ENCODE measurements at regions not wholly inside any gene's neighbourhood (a gene's known extent, or its start where the extent isn't known, plus 50 kb on each side); places are given as distances from the start of the nearest gene placed in this dataset.
"Not testable (repeated sequence)": the region's sequence is repeated elsewhere in the genome, so short reads cannot be mapped to it uniquely, and the experiment has no call there.

GRCh38 chr14:23725980-23726710, 90.0 kb downstream of the DHRS2 start:
- no peak overlapping the region for H3K4me3 ChIP-seq
- no peaks in the 10 kb centered on the region for H3K9me3 ChIP-seq (replicated peaks)
- no peaks in the 10 kb centered on the region for H3K4me1 ChIP-seq
- H3K27me3 ChIP-seq, result no peaks in the 10 kb centered on the region
- no peaks in the 10 kb centered on the region for H3K36me3 ChIP-seq
- no peak for DNase-seq
- H3K27ac ChIP-seq, result no peak overlapping the region

- H3K9me3 ChIP-seq (replicated peaks), result no peaks in the 10 kb centered on the region
- no peak overlapping the region for H3K4me3 ChIP-seq
- no peaks in the 10 kb centered on the region for H3K36me3 ChIP-seq
- H3K4me1 ChIP-seq, result no peaks in the 10 kb centered on the region
- no peak overlapping the region for H3K27ac ChIP-seq
- H3K27me3 ChIP-seq, result no peaks in the 10 kb centered on the region
- peak in 1 of 2 experiments; percentile 52 for DNase-seq
Observed at GRCh38 chr14:23727566-23728335, 91.6 kb downstream of the DHRS2 start.

- H3K27ac ChIP-seq, result no peak overlapping the region
- no peaks in the 10 kb centered on the region for H3K9me3 ChIP-seq (replicated peaks)
- H3K27me3 ChIP-seq, result no peaks in the 10 kb centered on the region
- H3K4me3 ChIP-seq, result no peak overlapping the region
- no peaks in the 10 kb centered on the region for H3K4me1 ChIP-seq
- DNase-seq, result no peak
- H3K36me3 ChIP-seq, result no peaks in the 10 kb centered on the region
Observed at GRCh38 chr14:23728791-23729190, 92.6 kb downstream of the DHRS2 start.

- H3K9me3 ChIP-seq (replicated peaks), result no peaks in the 10 kb centered on the region
- H3K4me1 ChIP-seq, result no peaks in the 10 kb centered on the region
- H3K4me3 ChIP-seq, result no peak overlapping the region
- H3K27ac ChIP-seq, result no peak overlapping the region
- no peaks in the 10 kb centered on the region for H3K36me3 ChIP-seq
- H3K27me3 ChIP-seq, result no peaks in the 10 kb centered on the region
- DNase-seq, result peak in 1 of 2 experiments; percentile 6
Observed at GRCh38 chr14:23729720-23730387, 93.7 kb downstream of the DHRS2 start.

GRCh38 chr14:23735394-23735793, 99.2 kb downstream of the DHRS2 start:
- H3K9me3 ChIP-seq (replicated peaks), result peaks cover 5% of the 10 kb centered on the region; the same call in 1 of the 2 replicates
- DNase-seq, result no peak
- no peaks in the 10 kb centered on the region for H3K36me3 ChIP-seq
- no peaks in the 10 kb centered on the region for H3K27me3 ChIP-seq
- H3K4me3 ChIP-seq, result no peak overlapping the region
- no peaks in the 10 kb centered on the region for H3K4me1 ChIP-seq
- no peak overlapping the region for H3K27ac ChIP-seq

- not testable (repeated sequence) for H3K36me3 ChIP-seq; H3K4me3 ChIP-seq; H3K27ac ChIP-seq; DNase-seq; H3K4me1 ChIP-seq; H3K9me3 ChIP-seq (replicated peaks); H3K27me3 ChIP-seq
Observed at GRCh38 chr14:23744368-23744767, 108.2 kb downstream of the DHRS2 start.

GRCh38 chr14:23750357-23750756, 114.2 kb downstream of the DHRS2 start:
- Histone ChIP-seq H3K27me3 (peaks cover 5% of the 10 kb centered on the region), H3K36me3 (no peaks in the 10 kb centered on the region), H3K4me1 (no peaks in the 10 kb centered on the region), H3K27ac (no peak overlapping the region), H3K4me3 (no peak overlapping the region), H3K9me3 (replicated peaks) (no peaks in the 10 kb centered on the region)
- no peak for DNase-seq

GRCh38 chr14:23751616-23752015, 115.5 kb downstream of the DHRS2 start:
- H3K27ac ChIP-seq, result no peak overlapping the region
- H3K36me3 ChIP-seq, result no peaks in the 10 kb centered on the region
- no peak for DNase-seq
- H3K4me1 ChIP-seq, result no peaks in the 10 kb centered on the region
- peaks cover 5% of the 10 kb centered on the region for H3K27me3 ChIP-seq
- H3K9me3 ChIP-seq (replicated peaks), result no peaks in the 10 kb centered on the region
- no peak overlapping the region for H3K4me3 ChIP-seq

- no peaks in the 10 kb centered on the region for H3K9me3 ChIP-seq (replicated peaks)
- H3K27me3 ChIP-seq, result no peaks in the 10 kb centered on the region; the same call in 1 of the 2 replicates
- no peaks in the 10 kb centered on the region for H3K36me3 ChIP-seq
- H3K27ac ChIP-seq, result no peak overlapping the region
- no peak for DNase-seq
- H3K4me3 ChIP-seq, result no peak overlapping the region
- H3K4me1 ChIP-seq, result no peaks in the 10 kb centered on the region
Observed at GRCh38 chr14:23763394-23763793, 127.2 kb downstream of the DHRS2 start.

- no peaks in the 10 kb centered on the region; the same call in none of the 2 replicates for H3K27me3 ChIP-seq
- no peaks in the 10 kb centered on the region for H3K36me3 ChIP-seq
- no peaks in the 10 kb centered on the region for H3K4me1 ChIP-seq
- no peak for DNase-seq
- H3K9me3 ChIP-seq (replicated peaks), result no peaks in the 10 kb centered on the region
- no peak overlapping the region for H3K27ac ChIP-seq
- H3K4me3 ChIP-seq, result no peak overlapping the region
Observed at GRCh38 chr14:23766737-23767401, 130.7 kb downstream of the DHRS2 start.

- DNase-seq; H3K9me3 ChIP-seq (replicated peaks); H3K4me3 ChIP-seq; H3K36me3 ChIP-seq; H3K27ac ChIP-seq; H3K4me1 ChIP-seq; H3K27me3 ChIP-seq: not testable (repeated sequence)
Observed at GRCh38 chr14:23769221-23769728, 133.1 kb downstream of the DHRS2 start.

GRCh38 chr14:23773981-23774380, 137.8 kb downstream of the DHRS2 start:
- H3K27ac ChIP-seq, result no peak overlapping the region
- H3K4me3 ChIP-seq, result no peak overlapping the region
- H3K27me3 ChIP-seq, result peaks cover 3% of the 10 kb centered on the region
- H3K4me1 ChIP-seq, result no peaks in the 10 kb centered on the region
- no peak for DNase-seq
- no peaks in the 10 kb centered on the region for H3K9me3 ChIP-seq (replicated peaks)
- no peaks in the 10 kb centered on the region for H3K36me3 ChIP-seq

GRCh38 chr14:23776296-23776695, 140.1 kb downstream of the DHRS2 start:
- DNase-seq, result no peak
- Histone ChIP-seq H3K4me1 (no peaks in the 10 kb centered on the region), H3K36me3 (no peaks in the 10 kb centered on the region), H3K27ac (no peak overlapping the region), H3K9me3 (replicated peaks) (no peaks in the 10 kb centered on the region), H3K4me3 (no peak overlapping the region), H3K27me3 (peaks cover 3% of the 10 kb centered on the region; the same call in 1 of the 2 replicates)

GRCh38 chr14:23785208-23785607, 149.0 kb downstream of the DHRS2 start:
- no peak overlapping the region for H3K4me3 ChIP-seq
- no peak for DNase-seq
- no peaks in the 10 kb centered on the region for H3K9me3 ChIP-seq (replicated peaks)
- H3K4me1 ChIP-seq, result no peaks in the 10 kb centered on the region
- H3K36me3 ChIP-seq, result no peaks in the 10 kb centered on the region
- H3K27ac ChIP-seq, result no peak overlapping the region
- H3K27me3 ChIP-seq, result no peaks in the 10 kb centered on the region
